GM19328 (cell line): ENCODE measurements at regions not wholly inside any gene's neighbourhood (a gene's known extent, or its start where the extent isn't known, plus 50 kb on each side); places are given as distances from the start of the nearest gene placed in this dataset.

ENCODE experiments used
- ATAC-seq: cut with Tn5 transposase; IDR thresholded peaks from one replicate; pipeline ENCODE4 v1.9.1; 2021; ENCODE audit warnings: mild to moderate bottlenecking, moderate library complexity; ENCODE audit not compliant: unreplicated experiment

- ATAC-seq = no peak
These were observed 701.6 kb upstream of the CBLB start for GRCh38 chr3:106570426-106570825.

GRCh38 chr3:106573605-106574004 is 704.8 kb upstream of the CBLB start:
- ATAC-seq = no peak

GRCh38 chr3:106575029-106575428 is 706.2 kb upstream of the CBLB start:
- ATAC-seq = no peak

- no peak for ATAC-seq
These were observed 708.4 kb upstream of the CBLB start for GRCh38 chr3:106577241-106577640.

GRCh38 chr3:106578911-106579310 is 710.1 kb upstream of the CBLB start:
- no peak for ATAC-seq

- ATAC-seq = no peak
These were observed 713.3 kb upstream of the CBLB start for GRCh38 chr3:106582151-106582550.

- no peak for ATAC-seq
These were observed 718.7 kb upstream of the CBLB start for GRCh38 chr3:106587551-106587950.

GRCh38 chr3:106588739-106589138 is 719.9 kb upstream of the CBLB start:
- no peak for ATAC-seq

GRCh38 chr3:106589311-106589942 is 720.6 kb upstream of the CBLB start:
- ATAC-seq = no peak

- no peak for ATAC-seq
These were observed 721.4 kb upstream of the CBLB start for GRCh38 chr3:106590216-106590615.

GRCh38 chr3:106593381-106593780 is 724.6 kb upstream of the CBLB start:
- ATAC-seq = no peak

GRCh38 chr3:106609666-106610301 is 741.0 kb upstream of the CBLB start:
- peak; percentile 62 for ATAC-seq

- no peak for ATAC-seq
These were observed 741.6 kb upstream of the CBLB start for GRCh38 chr3:106610362-106610959.

- ATAC-seq = no peak
These were observed 742.3 kb upstream of the CBLB start for GRCh38 chr3:106611116-106611515.

- no peak for ATAC-seq
These were observed 743.0 kb upstream of the CBLB start for GRCh38 chr3:106611841-106612240.

GRCh38 chr3:106616556-106616955 is 747.7 kb upstream of the CBLB start:
- no peak for ATAC-seq

- ATAC-seq = no peak
These were observed 748.5 kb upstream of the CBLB start for GRCh38 chr3:106617276-106617675.

- ATAC-seq = no peak
These were observed 751.8 kb upstream of the CBLB start for GRCh38 chr3:106620646-106621045.

GRCh38 chr3:106624154-106624553 is 753.1 kb upstream of the CCDC54 start:
- ATAC-seq = no peak

GRCh38 chr3:106628407-106628806 is 748.8 kb upstream of the CCDC54 start:
- no peak for ATAC-seq

- peak; percentile 78 for ATAC-seq
These were observed 747.9 kb upstream of the CCDC54 start for GRCh38 chr3:106629215-106629832.
